ENCODE measurements at regions not wholly inside any gene's neighbourhood (a gene's known extent, or its start where the extent isn't known, plus 50 kb on each side); places are given as distances from the start of the nearest gene placed in this dataset.

GRCh38 chr9:108512426-108513173 is 343.2 kb downstream of the ACTL7B start:
- no peak overlapping the region for H3K4me3 ChIP-seq
- no peak overlapping the region for H3K27ac ChIP-seq
- no peaks in the 10 kb centered on the region for H3K4me1 ChIP-seq
- DNase-seq, result no peak
- no peaks in the 10 kb centered on the region for H3K27me3 ChIP-seq (ENCODE audit: low read depth)
- TF ChIP-seq, protein P1, sequence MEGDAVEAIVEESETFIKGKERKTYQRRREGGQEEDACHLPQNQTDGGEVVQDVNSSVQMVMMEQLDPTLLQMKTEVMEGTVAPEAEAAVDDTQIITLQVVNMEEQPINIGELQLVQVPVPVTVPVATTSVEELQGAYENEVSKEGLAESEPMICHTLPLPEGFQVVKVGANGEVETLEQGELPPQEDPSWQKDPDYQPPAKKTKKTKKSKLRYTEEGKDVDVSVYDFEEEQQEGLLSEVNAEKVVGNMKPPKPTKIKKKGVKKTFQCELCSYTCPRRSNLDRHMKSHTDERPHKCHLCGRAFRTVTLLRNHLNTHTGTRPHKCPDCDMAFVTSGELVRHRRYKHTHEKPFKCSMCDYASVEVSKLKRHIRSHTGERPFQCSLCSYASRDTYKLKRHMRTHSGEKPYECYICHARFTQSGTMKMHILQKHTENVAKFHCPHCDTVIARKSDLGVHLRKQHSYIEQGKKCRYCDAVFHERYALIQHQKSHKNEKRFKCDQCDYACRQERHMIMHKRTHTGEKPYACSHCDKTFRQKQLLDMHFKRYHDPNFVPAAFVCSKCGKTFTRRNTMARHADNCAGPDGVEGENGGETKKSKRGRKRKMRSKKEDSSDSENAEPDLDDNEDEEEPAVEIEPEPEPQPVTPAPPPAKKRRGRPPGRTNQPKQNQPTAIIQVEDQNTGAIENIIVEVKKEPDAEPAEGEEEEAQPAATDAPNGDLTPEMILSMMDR (IDR thresholded peaks at IDR 0.05), result no peak
- ATAC-seq, result no peak
- intact Hi-C loops (cut with DNase I), result no loop called here
- H3K9me3 ChIP-seq, result no peaks in the 10 kb centered on the region
- no peaks in the 10 kb centered on the region for H3K36me3 ChIP-seq

GRCh38 chr9:108511307-108511706 is 344.5 kb downstream of the ACTL7B start:
- Histone ChIP-seq H3K36me3 (no peaks in the 10 kb centered on the region), H3K27me3 (ENCODE audit: low read depth) (no peaks in the 10 kb centered on the region), H3K4me1 (no peaks in the 10 kb centered on the region), H3K27ac (no peak overlapping the region), H3K9me3 (no peaks in the 10 kb centered on the region), H3K4me3 (no peak overlapping the region)
- TF ChIP-seq, protein P1 (IDR thresholded peaks at IDR 0.05), result no peak
- intact Hi-C loops (cut with DNase I), result no loop called here
- DNase-seq (no peak), ATAC-seq (no peak)

GRCh38 chr9:108496846-108497245 is 358.9 kb downstream of the ACTL7B start:
- no peaks in the 10 kb centered on the region for H3K27me3 ChIP-seq (ENCODE audit: low read depth)
- intact Hi-C loops (cut with DNase I), result no loop called here
- DNase-seq (no peak), ATAC-seq (no peak)
- no peaks in the 10 kb centered on the region for H3K9me3 ChIP-seq
- no peaks in the 10 kb centered on the region for H3K4me1 ChIP-seq
- H3K4me3 ChIP-seq, result no peak overlapping the region
- no peaks in the 10 kb centered on the region for H3K36me3 ChIP-seq
- no peak overlapping the region for H3K27ac ChIP-seq
- TF ChIP-seq, protein P1 (IDR thresholded peaks at IDR 0.05), result no peak

DNA sequence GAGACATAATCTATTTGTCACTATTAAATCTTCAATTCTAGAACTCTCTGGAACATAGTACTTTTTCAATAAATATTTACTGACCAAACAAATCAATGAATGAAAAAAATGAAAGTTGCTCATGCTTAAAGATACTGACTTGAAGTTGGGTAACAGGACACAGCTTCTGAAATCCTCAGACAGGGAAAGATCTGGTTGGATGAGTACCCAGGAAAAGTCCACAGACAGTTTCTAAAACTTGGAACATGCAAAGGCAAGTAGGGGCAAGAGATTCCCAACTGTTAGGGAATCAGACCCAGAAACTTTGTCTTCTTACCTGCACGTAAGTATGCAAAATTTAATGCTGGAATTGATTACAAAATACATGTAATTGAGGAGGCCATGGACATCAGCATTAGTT is 366.2 kb downstream of the ACTL7B start:
- Histone ChIP-seq H3K27me3 (ENCODE audit: low read depth) (no peaks in the 10 kb centered on the region), H3K4me1 (no peaks in the 10 kb centered on the region), H3K27ac (no peak overlapping the region), H3K4me3 (no peak overlapping the region), H3K9me3 (no peaks in the 10 kb centered on the region), H3K36me3 (no peaks in the 10 kb centered on the region)
- ATAC-seq (no peak), DNase-seq (no peak)
- TF ChIP-seq, protein P1 (IDR thresholded peaks at IDR 0.05), result no peak
- intact Hi-C loops (cut with DNase I), result no loop called here

- no peak overlapping the region for H3K27ac ChIP-seq
- DNase-seq (no peak), ATAC-seq (no peak)
- H3K4me1 ChIP-seq, result no peaks in the 10 kb centered on the region
- H3K36me3 ChIP-seq, result no peaks in the 10 kb centered on the region
- intact Hi-C loops (cut with DNase I), result no loop called here
- no peak overlapping the region for H3K4me3 ChIP-seq
- no peaks in the 10 kb centered on the region for H3K27me3 ChIP-seq (ENCODE audit: low read depth)
- no peaks in the 10 kb centered on the region for H3K9me3 ChIP-seq
- TF ChIP-seq, protein P1 (IDR thresholded peaks at IDR 0.05), result no peak
Measured at GRCh38 chr9:108486831-108487230, 369.0 kb downstream of the ACTL7B start.

Measured in lower lobe of right lung (tissue), 2 donors.